ENCODE measurements at regions not wholly inside any gene's neighbourhood (a gene's known extent, or its start where the extent isn't known, plus 50 kb on each side); places are given as distances from the start of the nearest gene placed in this dataset.

DNA sequence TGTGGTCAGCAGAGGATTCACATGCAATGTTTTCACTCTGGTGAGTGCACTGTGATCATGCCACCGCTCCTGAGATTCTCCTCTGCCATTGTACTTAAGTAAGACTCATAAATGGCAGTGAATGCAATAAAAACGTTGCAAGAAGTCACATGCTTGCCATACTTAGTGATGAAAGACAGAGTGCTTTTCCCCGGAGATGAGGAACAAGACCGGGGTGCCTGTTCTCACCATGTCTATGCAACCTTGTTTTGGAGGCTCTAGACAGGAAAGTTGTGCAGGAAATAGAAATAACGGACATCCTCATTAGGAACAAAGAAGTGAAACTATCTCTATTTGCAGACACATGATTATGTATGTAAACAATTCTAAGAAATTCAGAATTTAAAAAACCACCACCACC, 84.7 kb upstream of the IRX2 start:
- Histone ChIP-seq H3K4me3 (no peak overlapping the region), H3K27ac (no peak overlapping the region), H3K27me3 (no peaks in the 10 kb centered on the region), H3K9me3 (peaks cover 0 to 3% (median 0%) of the 10 kb centered on the region in 4 donors), H3K4me1 (no peaks in the 10 kb centered on the region), H3K36me3 (no peaks in the 10 kb centered on the region)
- 46 to 64% methylated on average over 5 of the region's 5 CpGs for WGBS, 2 donors
- DNase-seq (ENCODE audit: low spot score in 2 of 2): no peak
- no peak for TF ChIP-seq POLR2A (IDR thresholded peaks at IDR 0.05)
- TF ChIP-seq, protein P1, sequence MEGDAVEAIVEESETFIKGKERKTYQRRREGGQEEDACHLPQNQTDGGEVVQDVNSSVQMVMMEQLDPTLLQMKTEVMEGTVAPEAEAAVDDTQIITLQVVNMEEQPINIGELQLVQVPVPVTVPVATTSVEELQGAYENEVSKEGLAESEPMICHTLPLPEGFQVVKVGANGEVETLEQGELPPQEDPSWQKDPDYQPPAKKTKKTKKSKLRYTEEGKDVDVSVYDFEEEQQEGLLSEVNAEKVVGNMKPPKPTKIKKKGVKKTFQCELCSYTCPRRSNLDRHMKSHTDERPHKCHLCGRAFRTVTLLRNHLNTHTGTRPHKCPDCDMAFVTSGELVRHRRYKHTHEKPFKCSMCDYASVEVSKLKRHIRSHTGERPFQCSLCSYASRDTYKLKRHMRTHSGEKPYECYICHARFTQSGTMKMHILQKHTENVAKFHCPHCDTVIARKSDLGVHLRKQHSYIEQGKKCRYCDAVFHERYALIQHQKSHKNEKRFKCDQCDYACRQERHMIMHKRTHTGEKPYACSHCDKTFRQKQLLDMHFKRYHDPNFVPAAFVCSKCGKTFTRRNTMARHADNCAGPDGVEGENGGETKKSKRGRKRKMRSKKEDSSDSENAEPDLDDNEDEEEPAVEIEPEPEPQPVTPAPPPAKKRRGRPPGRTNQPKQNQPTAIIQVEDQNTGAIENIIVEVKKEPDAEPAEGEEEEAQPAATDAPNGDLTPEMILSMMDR (IDR thresholded peaks at IDR 0.05): no peak
- TF ChIP-seq EP300 (IDR thresholded peaks at IDR 0.05): no peak

DNA sequence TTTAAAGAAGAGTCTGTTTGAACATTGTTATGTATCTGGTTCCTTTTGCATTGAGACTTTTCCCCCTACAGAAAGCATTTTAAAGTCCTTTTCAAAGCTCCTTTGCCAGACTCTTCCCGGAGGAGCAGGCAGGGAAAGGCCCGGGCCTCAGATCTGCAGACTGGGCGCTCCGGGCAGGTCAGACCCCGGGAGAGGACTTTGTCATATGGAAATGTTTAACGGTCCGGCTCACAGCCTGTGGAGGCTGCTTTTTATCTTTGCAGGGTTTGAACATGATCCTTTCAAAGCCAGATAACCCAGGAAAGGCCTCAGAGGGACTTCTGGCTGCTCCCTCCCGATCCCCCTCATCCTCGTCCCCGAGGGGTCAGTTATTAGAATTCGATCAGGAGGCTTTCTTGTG, 82.1 kb upstream of the IRX2 start:
- no peak overlapping the region for H3K4me3 ChIP-seq
- no peak overlapping the region for H3K27ac ChIP-seq
- no peaks in the 10 kb centered on the region for H3K27me3 ChIP-seq
- no peaks in the 10 kb centered on the region for H3K9me3 ChIP-seq
- H3K36me3 ChIP-seq: no peaks in the 10 kb centered on the region
- no peak for TF ChIP-seq POLR2A (IDR thresholded peaks at IDR 0.05)
- no peak for TF ChIP-seq EP300 (IDR thresholded peaks at IDR 0.05)
- TF ChIP-seq, protein P1 (IDR thresholded peaks at IDR 0.05): no peak
- no peak for DNase-seq (ENCODE audit: low spot score in 2 of 2)
- no peaks in the 10 kb centered on the region for H3K4me1 ChIP-seq
- 37 to 38% methylated on average over 11 of the region's 11 CpGs for WGBS, 2 donors

DNA sequence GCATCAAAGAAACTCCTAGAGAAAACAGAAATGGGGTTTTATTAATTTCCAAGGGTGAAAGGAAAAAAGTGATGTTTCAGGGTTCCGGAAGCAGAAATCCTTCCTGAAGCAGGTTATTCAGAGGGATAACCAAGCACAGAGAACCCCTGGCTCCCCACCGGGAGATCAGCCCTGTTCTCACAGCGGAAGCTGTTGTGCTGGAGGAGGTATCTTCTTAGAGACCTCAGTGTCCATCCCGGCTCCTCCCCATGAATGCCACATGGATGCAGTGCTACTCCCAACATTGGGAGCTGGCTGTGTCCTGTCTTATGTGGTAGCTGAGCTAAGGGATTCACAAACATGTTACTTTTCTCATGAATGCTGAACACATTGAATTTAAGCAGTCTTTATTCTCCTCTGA, 80.9 kb upstream of the IRX2 start:
- Histone ChIP-seq H3K36me3 (no peaks in the 10 kb centered on the region), H3K27ac (no peak overlapping the region), H3K4me1 (no peaks in the 10 kb centered on the region), H3K4me3 (no peak overlapping the region), H3K9me3 (no peaks in the 10 kb centered on the region), H3K27me3 (no peaks in the 10 kb centered on the region)
- no peak for DNase-seq (ENCODE audit: low spot score in 2 of 2)
- no peak for TF ChIP-seq EP300 (IDR thresholded peaks at IDR 0.05)
- 47 to 53% methylated on average over 4 of the region's 4 CpGs for WGBS, 2 donors

DNA sequence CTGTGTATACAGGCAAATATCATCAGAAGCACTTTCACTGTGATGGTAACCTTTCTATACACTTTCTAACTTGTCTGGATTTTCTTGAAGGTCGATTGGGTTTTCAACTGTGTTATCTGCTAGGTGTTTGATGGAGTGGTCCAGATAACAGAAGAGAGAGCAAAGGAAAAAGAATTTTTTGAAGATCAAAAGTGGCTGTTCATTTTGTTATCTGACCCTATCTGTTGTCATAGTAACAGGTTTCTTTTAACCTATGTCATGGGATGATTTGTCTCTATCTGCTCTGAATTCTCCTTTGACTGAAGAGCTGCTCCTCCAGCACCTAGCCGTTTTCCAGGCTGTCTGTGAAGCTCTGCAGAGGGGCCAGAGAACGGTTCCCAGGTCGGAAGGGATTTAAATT, 77.8 kb upstream of the IRX2 start:
- TF ChIP-seq POLR2A (IDR thresholded peaks at IDR 0.05): no peak
- TF ChIP-seq, protein P1 (IDR thresholded peaks at IDR 0.05): no peak
- TF ChIP-seq EP300 (IDR thresholded peaks at IDR 0.05): no peak
- 41 to 42% methylated on average over 4 of the region's 4 CpGs for WGBS, 2 donors

DNA sequence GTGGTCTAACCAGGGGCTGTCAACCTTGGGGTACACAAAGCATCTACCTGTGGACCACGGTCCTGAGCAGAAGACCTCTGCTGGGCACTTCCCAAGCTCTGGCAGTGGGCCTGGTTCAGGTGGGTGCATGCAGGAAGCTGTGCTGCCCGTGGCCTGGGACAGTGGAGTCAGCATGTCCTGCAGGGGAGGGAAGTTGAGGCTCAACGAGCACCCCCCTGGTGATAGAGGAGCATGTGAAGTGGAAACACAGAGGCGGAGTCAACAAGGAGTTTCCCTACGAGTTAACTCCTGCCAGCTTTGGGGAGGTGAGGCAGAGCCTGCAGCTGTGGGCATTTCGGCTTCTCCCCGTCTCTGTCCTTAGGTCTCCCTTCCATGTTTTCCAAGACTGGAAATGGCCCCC, 67.5 kb upstream of the IRX2 start:
- Histone ChIP-seq H3K4me3 (no peak overlapping the region), H3K36me3 (no peaks in the 10 kb centered on the region), H3K4me1 (no peaks in the 10 kb centered on the region), H3K9me3 (peaks cover 0 to 6% (median 0%) of the 10 kb centered on the region in 4 donors), H3K27ac (no peak overlapping the region), H3K27me3 (no peaks in the 10 kb centered on the region)
- WGBS, 2 donors: 79 to 82% methylated on average over 7 of the region's 7 CpGs
- DNase-seq (ENCODE audit: low spot score in 2 of 2): no peak
- TF ChIP-seq, protein P1 (IDR thresholded peaks at IDR 0.05): no peak
- no peak for TF ChIP-seq POLR2A (IDR thresholded peaks at IDR 0.05)
- no peak for TF ChIP-seq EP300 (IDR thresholded peaks at IDR 0.05)

More for the DNA sequence above, 77.8 kb upstream of the IRX2 start:
- no peaks in the 10 kb centered on the region for H3K27me3 ChIP-seq
- H3K36me3 ChIP-seq: no peaks in the 10 kb centered on the region
- no peak overlapping the region for H3K27ac ChIP-seq
- H3K4me3 ChIP-seq: no peak overlapping the region
- DNase-seq (ENCODE audit: low spot score in 2 of 2): no peak
- H3K4me1 ChIP-seq: no peaks in the 10 kb centered on the region
- H3K9me3 ChIP-seq: peaks cover 0 to 20% (median 2%) of the 10 kb centered on the region in 4 donors

DNA sequence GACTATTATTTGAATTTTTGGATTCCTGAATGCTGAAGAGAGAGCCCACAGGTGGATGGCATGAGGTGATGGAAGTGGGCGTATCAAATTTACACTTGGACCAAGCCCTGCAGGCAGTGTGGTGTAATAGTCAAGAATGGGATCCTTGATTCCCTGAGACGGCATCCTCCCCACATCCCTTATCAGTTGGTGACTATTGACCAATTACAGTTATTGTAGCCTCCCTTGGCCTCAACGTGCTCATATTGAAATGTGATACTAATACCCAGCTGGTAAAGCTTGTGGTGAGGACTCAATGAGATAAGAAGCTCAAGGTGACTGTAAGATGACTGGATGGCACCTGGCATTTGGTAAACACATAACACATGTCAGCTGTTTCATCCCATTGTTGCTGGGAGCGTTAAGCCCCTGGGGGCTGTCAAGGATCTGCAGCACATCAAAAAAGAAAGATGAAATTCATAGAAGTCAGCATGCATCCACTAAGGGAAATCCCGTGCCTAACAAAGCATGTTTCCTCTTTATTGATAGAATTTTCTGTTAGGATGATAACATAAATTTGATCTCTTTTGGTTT, 65.6 kb upstream of the IRX2 start:
- Histone ChIP-seq H3K9me3 (no peaks in the 10 kb centered on the region), H3K36me3 (no peaks in the 10 kb centered on the region), H3K4me3 (no peak overlapping the region), H3K27ac (no peak overlapping the region), H3K4me1 (no peaks in the 10 kb centered on the region), H3K27me3 (no peaks in the 10 kb centered on the region)
- TF ChIP-seq POLR2A (IDR thresholded peaks at IDR 0.05): no peak
- TF ChIP-seq EP300 (IDR thresholded peaks at IDR 0.05): no peak
- TF ChIP-seq, protein P1 (IDR thresholded peaks at IDR 0.05): no peak
- WGBS, 2 donors: 69 to 71% methylated on average over 5 of the region's 5 CpGs
- DNase-seq (ENCODE audit: low spot score in 2 of 2): no peak

Measured in tibial nerve (tissue), 4 donors.